ENCODE measurements at regions not wholly inside any gene's neighbourhood (a gene's known extent, or its start where the extent isn't known, plus 50 kb on each side); places are given as distances from the start of the nearest gene placed in this dataset.

- TF ChIP-seq SIN3A (IDR thresholded peaks at IDR 0.05; ENCODE audit: borderline replicate concordance, insufficient read depth, low read length) (no peak), POLR2AphosphoS5 (IDR thresholded peaks at IDR 0.05; ENCODE audit: low read depth, low read length) (no peak), TAF1 (IDR thresholded peaks at IDR 0.05; ENCODE audit: borderline replicate concordance, insufficient read depth, low read length) (no peak), FOXP2 (optimal IDR thresholded peaks at IDR 0.05; ENCODE audit: borderline replicate concordance, extremely low read depth, extremely low read length, insufficient read depth) (no peak), REST (IDR thresholded peaks at IDR 0.05; ENCODE audit: insufficient read depth in 1 of 2, low read depth in 2 of 2, low read length in 2 of 2) (no peak)
These were observed 184.1 kb upstream of the GLI2 start for GRCh38 chr2:120551522-120551921.

- TF ChIP-seq POLR2AphosphoS5 (IDR thresholded peaks at IDR 0.05; ENCODE audit: low read depth, low read length) (no peak), REST (IDR thresholded peaks at IDR 0.05; ENCODE audit: insufficient read depth in 1 of 2, low read depth in 2 of 2, low read length in 2 of 2) (no peak), SIN3A (IDR thresholded peaks at IDR 0.05; ENCODE audit: borderline replicate concordance, insufficient read depth, low read length) (no peak), TAF1 (IDR thresholded peaks at IDR 0.05; ENCODE audit: borderline replicate concordance, insufficient read depth, low read length) (no peak), FOXP2 (optimal IDR thresholded peaks at IDR 0.05; ENCODE audit: borderline replicate concordance, extremely low read depth, extremely low read length, insufficient read depth) (no peak)
These were observed 183.6 kb upstream of the GLI2 start for GRCh38 chr2:120552079-120552478.

GRCh38 chr2:120552800-120553481 lies 182.7 kb upstream of the GLI2 start:
- TF ChIP-seq FOXP2 (optimal IDR thresholded peaks at IDR 0.05; ENCODE audit: borderline replicate concordance, extremely low read depth, extremely low read length, insufficient read depth) (no peak), TAF1 (IDR thresholded peaks at IDR 0.05; ENCODE audit: borderline replicate concordance, insufficient read depth, low read length) (no peak), REST (IDR thresholded peaks at IDR 0.05; ENCODE audit: insufficient read depth in 1 of 2, low read depth in 2 of 2, low read length in 2 of 2) (no peak), POLR2AphosphoS5 (IDR thresholded peaks at IDR 0.05; ENCODE audit: low read depth, low read length) (no peak), SIN3A (IDR thresholded peaks at IDR 0.05; ENCODE audit: borderline replicate concordance, insufficient read depth, low read length) (no peak)

- TF ChIP-seq TAF1 (IDR thresholded peaks at IDR 0.05; ENCODE audit: borderline replicate concordance, insufficient read depth, low read length) (no peak), FOXP2 (optimal IDR thresholded peaks at IDR 0.05; ENCODE audit: borderline replicate concordance, extremely low read depth, extremely low read length, insufficient read depth) (no peak), SIN3A (IDR thresholded peaks at IDR 0.05; ENCODE audit: borderline replicate concordance, insufficient read depth, low read length) (no peak), REST (IDR thresholded peaks at IDR 0.05; ENCODE audit: insufficient read depth in 1 of 2, low read depth in 2 of 2, low read length in 2 of 2) (no peak), POLR2AphosphoS5 (IDR thresholded peaks at IDR 0.05; ENCODE audit: low read depth, low read length) (no peak)
These were observed 181.0 kb upstream of the GLI2 start for GRCh38 chr2:120554625-120555032.

All from PFSK-1 (cell line).